IPS DF 4.7 (cell line): ENCODE measurements at regions not wholly inside any gene's neighbourhood (a gene's known extent, or its start where the extent isn't known, plus 50 kb on each side); places are given as distances from the start of the nearest gene placed in this dataset.

Experiments
- DNase-seq: peaks from one replicate; pipeline ENCODE4 v3.0.0-alpha.2; 2013; ENCODE audit warnings: low spot score; ENCODE audit errors: extremely low read depth

DNA sequence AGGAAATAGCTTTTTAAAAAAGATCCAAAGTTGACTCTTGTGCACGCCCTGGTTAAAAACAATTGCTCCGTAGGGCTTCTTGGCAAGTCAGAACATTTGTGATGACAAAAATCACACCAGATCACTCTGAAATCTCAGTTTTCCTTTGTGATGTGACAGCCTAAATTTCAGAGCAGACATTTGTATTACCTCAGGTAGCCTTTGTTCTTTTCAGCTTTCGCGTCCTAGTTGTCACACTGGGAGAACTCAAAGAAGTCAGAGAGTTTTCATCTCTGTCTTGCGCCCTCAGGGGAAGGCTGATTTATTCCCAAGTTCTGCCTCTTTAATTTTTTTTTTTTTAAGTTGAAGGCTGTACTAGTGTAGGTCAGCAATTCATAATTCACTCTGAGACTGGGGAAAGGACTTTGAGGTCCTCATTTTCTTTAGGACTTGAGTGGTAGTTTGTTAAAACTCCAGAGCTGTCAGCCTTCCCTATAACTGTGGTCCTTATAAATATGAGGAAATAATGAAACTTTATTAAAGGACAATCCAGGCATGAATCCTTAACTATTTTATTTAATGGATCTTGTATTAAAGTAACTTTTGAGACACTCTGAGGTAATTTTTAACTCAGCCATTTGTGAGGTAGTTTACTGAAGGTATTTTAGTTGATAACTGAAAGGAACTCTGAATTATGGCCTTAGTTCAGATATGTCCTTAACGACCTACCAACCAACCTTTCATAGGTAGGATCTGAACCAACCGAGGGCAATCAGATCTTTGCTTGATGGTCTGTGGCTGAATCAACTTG lies 525.1 kb upstream of the FAM98A start:
- no peak for DNase-seq

DNA sequence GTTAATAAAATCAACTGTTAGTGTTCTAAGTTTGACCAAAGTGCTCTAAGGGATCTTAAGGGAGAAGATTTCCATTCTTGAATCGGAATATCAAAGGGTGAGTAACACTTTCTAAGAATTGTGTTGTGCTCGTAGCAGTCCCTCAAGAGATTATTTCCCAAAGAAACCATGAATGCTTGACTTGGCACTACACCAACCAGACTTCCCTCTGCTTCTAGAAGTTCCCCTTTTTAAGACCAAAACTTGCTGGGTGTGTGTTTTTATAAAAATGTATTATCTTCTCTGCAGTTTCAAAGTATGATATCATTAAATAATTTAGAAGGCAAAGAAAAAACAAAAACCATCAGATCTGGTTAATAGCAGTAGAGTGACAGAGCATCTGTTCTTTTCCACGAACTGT lies 522.0 kb upstream of the FAM98A start:
- DNase-seq = no peak

DNA sequence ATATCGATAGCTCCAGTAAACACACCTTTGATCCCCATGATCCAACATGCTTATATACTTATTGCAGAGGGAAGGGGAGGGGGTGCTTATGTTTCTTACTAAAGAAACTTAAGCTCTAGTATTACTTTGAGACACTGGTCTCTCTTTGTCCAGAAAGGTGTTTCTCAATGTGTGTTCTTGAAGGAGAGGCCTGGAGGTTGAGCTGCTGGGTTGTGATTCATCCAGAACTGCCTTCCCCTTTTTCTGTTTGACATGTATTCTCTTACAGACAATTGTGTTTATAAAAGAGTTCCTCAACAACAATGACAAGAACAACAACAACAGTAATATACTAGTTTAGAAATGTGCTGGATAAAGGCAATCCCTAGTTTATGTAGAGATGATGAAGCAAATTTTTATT lies 516.0 kb upstream of the FAM98A start:
- DNase-seq = no peak

DNA sequence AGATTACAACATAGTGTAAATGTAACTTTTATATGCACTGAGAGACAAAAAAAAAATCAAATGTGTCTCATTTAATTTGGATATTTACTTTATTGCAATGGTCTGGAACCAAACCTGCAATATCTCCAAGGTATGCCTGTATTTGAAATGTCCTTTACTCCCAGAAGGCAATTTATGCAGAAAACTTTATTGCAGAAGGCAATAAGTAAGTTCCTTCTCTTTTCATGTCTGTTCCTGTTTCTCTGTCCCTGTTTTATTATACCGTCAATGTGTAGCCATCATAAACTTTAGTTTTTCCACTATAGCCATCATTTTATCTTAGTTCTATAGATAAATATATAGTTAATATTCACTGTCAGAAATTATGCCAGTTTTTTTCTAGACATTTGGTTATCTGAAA lies 513.1 kb upstream of the FAM98A start:
- DNase-seq = no peak

DNA sequence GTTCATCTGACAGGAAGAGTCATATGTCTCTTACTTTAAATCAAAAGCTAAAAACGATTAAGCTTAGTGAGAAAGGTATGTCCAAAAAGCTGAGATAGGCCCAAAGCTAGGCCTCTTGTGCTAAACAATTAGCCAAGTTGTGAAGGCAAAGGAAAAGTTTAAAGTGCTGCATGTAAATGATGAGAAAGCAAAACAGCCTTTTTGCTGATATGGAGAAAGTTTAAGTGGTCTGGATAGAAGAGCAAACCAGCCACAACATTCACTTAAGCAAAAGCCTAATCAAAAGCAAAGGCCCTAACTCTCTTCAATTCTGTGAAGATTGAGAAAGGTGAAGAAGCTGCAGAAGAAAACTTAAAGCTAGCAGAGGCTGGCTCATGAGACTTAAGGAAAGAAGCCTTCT lies 511.3 kb upstream of the FAM98A start:
- DNase-seq = no peak

DNA sequence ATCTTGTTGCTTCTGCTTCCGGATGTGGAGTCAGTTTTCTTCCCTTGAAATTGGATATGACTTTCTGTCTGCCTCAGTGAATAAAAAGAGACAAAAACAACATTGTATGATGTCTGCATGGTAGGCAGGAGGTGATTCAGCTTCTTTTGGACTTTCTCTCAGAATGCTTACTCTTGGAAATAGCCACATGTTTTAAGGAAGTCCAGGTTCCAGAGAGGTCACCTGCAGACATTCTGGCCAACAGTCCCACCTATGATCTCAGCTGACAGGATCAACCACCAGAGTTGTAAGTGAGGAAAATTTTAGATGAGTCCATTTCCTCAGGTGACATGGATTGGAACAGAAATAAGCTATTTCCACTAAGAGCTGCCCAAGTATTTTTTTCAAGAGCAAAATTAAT lies 508.7 kb upstream of the FAM98A start:
- no peak for DNase-seq

DNA sequence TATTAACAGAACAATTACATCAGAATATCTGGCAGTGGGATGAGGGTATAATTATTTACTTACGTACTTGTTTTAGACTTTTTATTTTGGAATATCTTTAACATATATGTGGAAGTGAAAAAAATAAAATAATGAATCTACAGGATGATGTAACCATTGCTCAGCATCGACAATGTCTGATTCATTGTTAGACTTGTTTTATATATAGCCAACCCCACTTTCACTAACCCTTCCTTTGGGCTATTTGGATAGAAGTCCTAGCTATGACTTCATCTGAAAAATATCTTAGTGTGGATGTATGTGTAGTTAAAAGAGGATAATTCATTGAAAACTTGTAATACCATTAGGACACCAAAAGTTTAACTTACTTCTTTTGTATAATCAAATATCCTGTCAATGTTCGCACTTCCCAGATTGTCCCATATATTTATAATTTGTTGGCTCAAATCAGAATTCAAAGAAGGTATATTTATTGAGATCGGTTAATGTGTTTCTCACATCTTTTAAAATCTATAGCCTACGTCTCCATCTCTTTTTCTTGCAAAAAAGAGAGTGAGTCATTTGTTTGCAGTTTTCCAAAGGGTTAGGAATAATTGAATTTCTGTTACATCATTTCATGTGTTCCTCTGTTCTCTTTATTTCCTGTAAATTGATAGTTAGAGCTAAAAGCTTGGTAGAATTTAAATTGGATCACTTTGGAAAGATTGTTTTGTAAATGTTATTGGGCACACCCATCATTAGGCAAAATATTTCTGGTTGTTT lies 506.1 kb upstream of the FAM98A start:
- no peak for DNase-seq

DNA sequence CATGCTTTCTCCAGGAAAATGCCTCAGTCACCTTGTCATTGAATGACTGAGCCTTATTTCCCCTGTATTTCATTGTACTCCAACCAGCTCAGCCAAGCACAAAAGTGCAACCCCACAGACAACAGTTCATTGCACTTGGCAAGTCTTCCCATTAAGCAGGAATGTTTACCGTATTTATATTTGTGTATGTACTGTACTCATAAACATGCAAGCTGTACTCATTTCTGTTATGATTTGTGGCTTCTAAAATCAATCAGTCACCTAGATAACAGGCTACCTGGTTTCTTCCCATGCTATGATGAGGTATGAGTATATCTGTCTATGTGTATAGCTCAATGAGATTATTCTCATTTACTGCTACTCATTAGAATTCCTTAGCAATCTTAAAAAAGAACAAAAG lies 505.5 kb upstream of the FAM98A start:
- DNase-seq = no peak

DNA sequence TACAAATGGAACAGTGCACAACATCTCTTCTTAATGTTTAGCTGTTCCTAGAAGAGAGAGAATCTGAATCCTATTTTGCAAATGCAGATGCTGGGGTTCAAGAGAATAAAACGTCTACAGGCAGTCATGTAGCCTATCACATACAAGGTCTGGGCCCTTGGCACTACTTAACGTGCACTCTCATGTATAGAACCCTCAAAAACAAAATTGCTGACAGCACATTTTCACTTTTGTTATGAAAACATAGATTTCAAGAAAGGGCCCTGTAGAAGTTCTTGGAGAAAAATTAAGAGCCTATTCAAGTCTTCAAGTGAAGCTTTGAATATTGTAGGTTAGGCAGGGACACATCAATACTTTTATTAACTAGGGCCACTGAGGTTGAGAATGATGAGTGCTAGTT lies 504.3 kb upstream of the FAM98A start:
- no peak for DNase-seq

DNA sequence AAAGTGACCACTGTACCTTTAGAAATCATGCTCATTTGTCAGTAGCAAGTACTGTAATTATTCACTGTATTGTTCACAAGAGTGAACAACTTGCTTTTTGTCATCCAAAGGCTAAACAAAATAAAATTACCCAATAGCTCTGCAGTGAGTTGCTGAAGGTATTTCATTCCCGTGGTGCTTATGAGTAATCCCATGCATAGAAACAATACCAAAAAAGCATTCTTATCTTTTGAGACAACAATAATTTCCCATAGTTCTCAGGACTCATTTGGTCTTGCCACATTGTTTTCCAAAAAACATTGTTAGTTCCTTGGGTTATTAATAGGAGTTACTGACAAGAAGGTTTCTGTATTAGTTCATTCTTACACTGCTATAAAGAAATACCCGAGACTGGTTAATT lies 503.2 kb upstream of the FAM98A start:
- no peak for DNase-seq

DNA sequence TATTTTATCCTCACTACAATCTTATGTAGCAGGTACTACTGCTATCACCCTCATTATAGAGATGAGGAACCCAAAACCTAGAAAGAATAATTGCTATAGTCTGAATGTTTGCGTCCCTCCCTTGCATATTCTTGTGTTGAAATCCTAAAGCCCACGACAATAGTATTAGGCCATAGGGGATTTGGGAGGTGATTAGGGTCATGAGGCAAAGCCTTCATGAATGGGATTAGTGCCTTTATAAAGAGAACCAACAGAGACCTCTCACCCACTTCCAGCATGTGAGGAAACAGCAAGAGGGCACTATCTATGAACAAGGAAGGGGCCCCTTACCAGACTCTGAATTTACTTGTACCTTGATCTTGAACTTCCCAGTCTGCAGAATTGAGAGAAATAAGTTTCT lies 500.3 kb upstream of the FAM98A start:
- no peak for DNase-seq

DNA sequence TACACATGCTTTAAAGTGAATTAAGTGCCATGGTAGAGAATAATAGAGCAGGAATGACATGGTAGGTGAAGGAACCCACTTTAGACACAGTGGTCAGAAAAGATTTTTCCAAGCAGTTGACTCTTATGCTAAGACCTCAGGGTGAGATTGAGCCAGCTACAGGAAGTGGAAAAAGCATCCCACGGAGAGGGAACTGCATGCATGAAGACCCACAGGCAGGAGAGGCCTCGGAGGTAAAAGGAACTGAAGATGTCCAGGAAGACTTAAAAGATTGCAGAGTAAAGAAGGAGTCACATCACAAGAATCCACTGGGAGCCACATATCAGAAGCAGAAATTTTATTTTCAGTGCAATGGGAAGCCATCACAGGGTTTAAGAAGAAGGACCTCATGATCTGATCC lies 499.2 kb upstream of the FAM98A start:
- no peak for DNase-seq

DNA sequence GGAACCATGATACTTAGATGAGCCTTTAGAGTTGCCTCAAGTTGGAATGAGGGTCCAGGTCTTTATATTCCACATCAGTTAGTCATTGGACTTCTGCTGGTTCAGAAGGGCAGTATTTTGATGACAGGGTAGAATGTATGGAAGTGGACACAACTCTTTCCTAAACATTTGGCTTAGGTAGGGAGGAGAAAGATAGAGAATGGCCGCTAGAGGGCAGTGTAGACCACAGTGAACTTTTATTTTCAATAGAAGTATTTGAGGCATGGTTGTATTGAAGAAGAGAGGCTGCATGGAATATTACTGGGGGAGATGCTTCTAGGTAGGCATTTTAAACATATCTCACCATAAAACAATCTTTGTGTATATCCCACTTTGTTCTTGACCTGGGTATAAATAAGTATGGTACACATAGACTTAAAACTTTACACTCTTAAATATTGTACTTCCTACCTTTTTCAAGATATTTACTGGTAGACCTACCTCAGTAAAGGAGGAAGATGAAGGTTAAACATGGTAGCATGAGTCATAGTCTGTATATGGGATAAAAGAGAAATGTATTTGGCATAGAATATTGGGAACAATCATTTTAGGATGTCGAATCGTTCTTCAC lies 497.6 kb upstream of the FAM98A start:
- DNase-seq = peak; percentile 81

DNA sequence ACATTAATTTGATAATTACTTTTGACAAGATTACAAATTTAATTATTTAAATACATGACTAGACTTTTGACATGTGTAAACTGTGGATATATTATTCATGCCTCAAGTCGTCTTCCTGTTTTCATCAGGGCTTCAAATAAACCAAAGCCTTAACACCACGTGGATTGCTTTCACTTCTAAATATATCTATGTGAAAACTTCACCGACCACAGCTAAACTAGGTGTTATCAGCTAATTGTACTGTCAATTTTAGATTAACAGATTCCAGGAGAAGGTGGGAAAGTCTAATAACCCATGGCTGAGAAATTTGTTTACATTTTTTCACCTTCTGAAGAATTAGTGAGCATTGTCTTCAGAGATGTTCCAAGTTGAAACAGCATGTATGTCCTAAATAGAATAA lies 494.7 kb upstream of the FAM98A start:
- DNase-seq = no peak

DNA sequence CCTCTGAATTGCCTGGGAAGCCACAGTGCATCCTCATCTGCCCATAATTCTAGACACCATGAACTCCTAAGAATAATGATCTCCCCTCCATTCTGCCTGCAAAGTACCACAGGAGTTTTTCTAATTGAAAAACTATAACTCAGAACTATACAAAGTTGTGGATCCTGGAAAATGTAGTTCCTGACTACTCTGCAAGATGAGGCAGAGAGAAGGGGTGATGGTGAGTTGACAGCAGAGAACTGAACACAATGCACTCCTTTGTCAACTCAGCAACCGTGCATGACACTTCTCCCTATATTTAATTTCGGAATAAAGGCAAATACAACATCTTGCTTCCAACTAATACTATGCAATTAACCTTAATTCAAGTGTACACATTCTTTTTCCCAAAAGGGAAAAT lies 471.1 kb upstream of the FAM98A start:
- no peak for DNase-seq

DNA sequence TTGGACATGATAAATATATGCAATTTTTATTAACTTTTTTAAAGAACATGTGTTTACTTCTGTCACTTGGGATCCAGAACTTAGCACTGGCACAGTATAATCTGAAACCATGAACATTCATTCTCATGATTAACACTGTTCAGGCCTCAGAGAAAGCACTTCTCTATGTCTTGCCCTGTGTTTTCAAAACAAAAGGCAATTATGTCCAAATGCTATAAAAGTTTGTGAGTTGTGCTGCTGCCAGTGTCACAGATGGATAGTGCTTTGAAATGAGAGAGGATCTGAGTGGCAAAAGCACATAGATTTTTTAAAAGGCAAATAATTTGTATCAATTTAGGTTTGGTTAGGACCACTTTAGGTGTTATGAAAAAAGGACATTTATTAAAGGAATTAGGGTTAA lies 470.5 kb upstream of the FAM98A start:
- no peak for DNase-seq

DNA sequence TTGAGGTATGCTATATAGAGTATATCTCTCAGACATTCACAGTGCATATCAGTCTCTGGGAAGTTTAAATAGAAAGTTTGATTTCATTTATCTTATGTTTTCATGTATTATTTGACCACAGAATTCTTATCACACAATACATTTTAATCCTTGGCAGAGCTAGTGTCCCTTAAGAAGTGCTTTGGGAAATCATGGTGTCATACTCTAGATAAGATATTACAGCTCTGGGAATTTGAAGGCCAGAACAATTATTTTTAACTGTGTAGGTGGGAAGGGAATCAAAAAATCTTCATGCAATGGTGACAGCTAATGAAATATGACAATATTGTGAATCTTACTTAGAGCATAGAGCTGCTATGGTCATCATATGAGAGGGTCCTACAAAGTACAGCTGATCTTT lies 451.3 kb upstream of the FAM98A start:
- DNase-seq = no peak

DNA sequence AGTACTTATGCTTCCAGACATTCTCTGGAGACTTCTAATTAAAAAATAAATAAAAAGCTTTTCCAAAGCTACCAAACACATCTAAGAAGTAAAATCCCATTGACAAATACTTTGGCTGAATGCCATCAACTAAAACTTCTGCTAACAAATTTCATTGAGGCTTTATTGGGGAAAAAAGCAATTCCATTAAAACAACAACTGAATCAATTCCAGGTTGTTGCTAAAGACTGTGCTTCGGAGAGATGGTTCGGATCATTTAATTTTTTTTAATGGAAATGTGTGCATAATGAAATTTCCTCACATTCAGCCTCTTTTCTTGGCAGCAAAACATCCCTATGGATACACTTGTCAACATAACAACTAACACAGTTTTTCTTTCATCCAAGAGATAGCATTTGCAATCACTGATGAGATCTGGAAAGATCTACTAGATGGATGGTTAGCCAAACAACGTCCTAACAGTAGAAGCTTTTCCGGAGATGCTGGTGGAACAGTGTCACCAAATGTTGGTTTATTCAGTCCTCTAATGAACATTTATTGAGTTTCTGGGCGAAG lies 446.1 kb upstream of the FAM98A start:
- DNase-seq = no peak

DNA sequence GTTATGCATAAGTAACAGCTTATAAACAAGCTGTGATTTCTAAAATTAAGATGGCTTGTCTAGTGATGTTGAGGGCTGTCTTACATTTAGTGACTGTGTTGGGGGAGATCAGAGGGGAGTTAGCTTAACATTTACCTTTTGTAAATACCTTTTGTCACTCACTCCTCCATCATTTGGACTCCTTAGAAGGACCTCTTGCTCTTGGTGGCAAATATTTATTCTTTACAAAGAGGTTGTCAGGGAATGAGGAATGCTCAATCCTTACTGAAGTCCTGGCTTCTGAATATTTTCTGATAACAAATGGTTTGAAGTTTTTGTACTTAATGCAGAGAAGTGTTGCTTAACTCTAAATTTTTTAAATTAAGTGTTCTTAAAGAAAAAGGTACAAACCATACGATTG lies 438.8 kb upstream of the FAM98A start:
- no peak for DNase-seq

DNA sequence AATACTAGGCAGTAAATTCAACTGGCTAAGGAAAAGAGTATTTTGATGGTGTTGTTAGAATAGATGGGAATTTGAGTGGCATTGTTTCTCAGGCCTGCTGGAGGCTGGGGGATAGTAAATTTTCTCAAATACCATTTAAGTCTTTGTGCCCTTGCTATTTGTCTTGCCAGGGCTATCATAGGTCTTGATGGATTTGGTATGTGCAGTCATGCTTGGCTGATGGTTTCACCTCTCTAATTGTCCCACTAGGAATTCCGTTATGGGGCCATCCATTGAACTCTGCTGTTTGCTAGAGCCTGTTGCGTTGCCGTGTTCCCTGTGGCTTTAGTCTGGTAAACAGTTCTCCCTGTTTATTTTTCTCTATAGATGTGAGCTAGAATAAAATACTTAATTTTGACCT lies 438.1 kb upstream of the FAM98A start:
- DNase-seq = no peak

DNA sequence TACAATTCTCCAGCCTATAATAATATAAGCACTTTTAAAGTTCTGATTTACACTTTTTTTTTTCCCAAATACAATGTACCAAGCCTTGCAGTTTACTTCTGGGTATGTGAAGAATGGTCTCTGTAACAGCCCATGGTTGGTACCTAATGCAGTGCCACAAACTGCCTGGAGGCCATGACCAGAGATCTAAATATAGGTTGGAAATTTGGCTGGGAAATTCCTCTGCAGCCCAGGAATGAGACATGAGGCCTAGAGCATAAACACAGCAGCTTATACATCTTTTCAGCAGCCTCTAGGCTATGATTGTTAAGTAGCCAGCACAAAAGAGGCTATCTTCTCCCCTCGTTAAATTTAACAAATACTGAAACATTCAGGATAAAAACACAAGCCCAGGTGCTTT lies 432.0 kb upstream of the FAM98A start:
- DNase-seq = no peak

DNA sequence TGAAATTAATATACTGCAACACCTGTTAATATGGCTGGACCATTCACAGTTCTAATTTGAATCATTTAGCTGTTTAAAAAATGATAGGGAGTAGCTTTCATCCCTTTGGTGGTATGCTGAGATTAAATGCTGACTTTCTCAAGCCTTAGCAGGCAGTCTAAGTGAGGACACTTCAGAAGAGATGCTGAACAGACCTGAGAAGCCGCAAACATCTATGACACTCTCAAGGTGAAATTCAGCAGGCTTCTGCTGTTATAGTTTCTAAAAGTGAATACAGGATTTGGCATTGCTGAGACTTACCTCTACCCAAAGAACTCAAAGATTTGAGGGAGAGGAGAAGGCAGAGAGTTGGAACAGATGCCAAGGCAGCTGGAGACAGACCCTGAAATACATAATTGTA lies 431.2 kb upstream of the FAM98A start:
- no peak for DNase-seq
